Spleen (tissue), 7 donors: ENCODE measurements at regions not wholly inside any gene's neighbourhood (a gene's known extent, or its start where the extent isn't known, plus 50 kb on each side); places are given as distances from the start of the nearest gene placed in this dataset.

Experiments
- CTCF ChIP-seq, 11 experiments: fragments of 200-600 bp in 7 of 11; fragments of 450-650 bp in 4 of 11; sonication (generic) in 4 of 11; IDR thresholded peaks in 8 of 11; conservative IDR thresholded peaks in 3 of 11; 1 replicate in 7 of 11; 2 replicates in 4 of 11; pipeline versions ENCODE4 v1.4.0 to v1.8.0; 2016 to 2021; ENCODE audit warnings: antibody characterized with exemption in 11 of 11, inconsistent platforms in 4 of 11, mild to moderate bottlenecking in 1 of 11
- POLR2A ChIP-seq, 3 donors: fragments of 450-650 bp; IDR thresholded peaks; one replicate each; pipeline ENCODE4 v1.5.1; 2017; ENCODE audit warnings: antibody characterized with exemption in 3 of 3, mild to moderate bottlenecking in 1 of 3
- POLR2AphosphoS5 ChIP-seq, 3 donors: sonication (generic); formaldehyde crosslinking; IDR thresholded peaks; one replicate each; pipeline ENCODE4 v1.5.1; 2017; ENCODE audit warnings: antibody characterized with exemption in 3 of 3
- donor health status: DM: no; HTN: no; CAD: no; lungs with moderate emphysema.
- donor health status: DM: no; HTN: no; CAD: no.
- donor health status: DM: no; HTN: no; CAD: no.

GRCh38 chrX:11954176-11954575 lies 184.1 kb upstream of the FRMPD4 start:
- TF ChIP-seq CTCF (IDR thresholded peaks at IDR 0.05 in 8 of 11, conservative IDR thresholded peaks at IDR 0.05 in 3 of 11) (no peak), POLR2A (IDR thresholded peaks at IDR 0.05) (no peak), POLR2AphosphoS5 (IDR thresholded peaks at IDR 0.05) (no peak)
